A673 (cell line): ENCODE measurements at regions not wholly inside any gene's neighbourhood (a gene's known extent, or its start where the extent isn't known, plus 50 kb on each side); places are given as distances from the start of the nearest gene placed in this dataset.
"Not testable (repeated sequence)": the region's sequence is repeated elsewhere in the genome, so short reads cannot be mapped to it uniquely, and the experiment has no call there.

Experiments used
- BruUV-seq: library from RNA; stranded (reverse); fragments of 400-500 nt; replicated peaks from 2 replicates; lab custom pipeline; 2021; lab: Mats Ljungman, UMichigan
- CTCF ChIA-PET: fragments of 300-600 bp; sonication (Branson Sonifier 250); formaldehyde crosslinking; loops from one replicate; lab custom pipeline; 2022; ENCODE audit warnings: antibody characterized with exemption; lab: Charles Lee
- POLR2A ChIA-PET: fragments of 300-600 bp; sonication (Branson Sonifier 250); formaldehyde crosslinking; loops from one replicate; lab custom pipeline; 2022; ENCODE audit warnings: antibody characterized with exemption; ENCODE audit not compliant: low non-redundant PET; lab: Charles Lee
- DNase-seq: peaks from one replicate; pipeline ENCODE4 v3.0.0-alpha.2; 2015; ENCODE audit warnings: low spot score
- H3K27ac ChIP-seq: fragments of 200-600 bp; sonication (generic); 2 replicates; pipeline ENCODE4 v1.5.1; 2016; ENCODE audit warnings: mixed run types, low read depth, mild to moderate bottlenecking, mixed read lengths, antibody characterized with exemption, low read length; ENCODE audit not compliant: poor library complexity, severe bottlenecking
- H3K27me3 ChIP-seq: fragments of 200-600 bp; sonication (generic); replicated peaks from 2 replicates; pipeline ENCODE4 v1.6.1; 2017; ENCODE audit warnings: mixed run types, low read depth, mild to moderate bottlenecking, mixed read lengths, antibody characterized with exemption, low read length; ENCODE audit not compliant: insufficient read depth, poor library complexity
- H3K36me3 ChIP-seq: fragments of 200-600 bp; sonication (generic); 2 replicates; pipeline ENCODE4 v1.6.1; 2016; ENCODE audit warnings: mixed run types, mild to moderate bottlenecking, mixed read lengths, antibody characterized with exemption, low read length; ENCODE audit not compliant: insufficient read depth, poor library complexity, severe bottlenecking
- H3K4me1 ChIP-seq: fragments of 200-600 bp; sonication (generic); 2 replicates; pipeline ENCODE4 v1.6.1; 2017; ENCODE audit warnings: mixed run types, mild to moderate bottlenecking, mixed read lengths, antibody characterized with exemption, low read length; ENCODE audit not compliant: insufficient read depth, poor library complexity, severe bottlenecking
- H3K4me3 ChIP-seq: fragments of 200-600 bp; sonication (generic); 2 replicates; pipeline ENCODE4 v1.5.1; 2016; ENCODE audit warnings: low read depth, mixed run types, mild to moderate bottlenecking, mixed read lengths, low read length; ENCODE audit not compliant: poor library complexity, severe bottlenecking
- H3K9me3 ChIP-seq: fragments of 200-600 bp; sonication (generic); 2 replicates; pipeline ENCODE4 v1.6.1; 2016; ENCODE audit warnings: mixed run types, low read depth, mild to moderate bottlenecking, mixed read lengths, antibody characterized with exemption, low read length; ENCODE audit not compliant: poor library complexity, severe bottlenecking
- EZH2 ChIP-seq: fragments of 200-600 bp; sonication (generic); IDR thresholded peaks from 2 replicates; pipeline ENCODE4 v1.6.1; 2017; ENCODE audit warnings: borderline replicate concordance, low read depth, mild to moderate bottlenecking, mixed read lengths, antibody characterized with exemption, low read length; ENCODE audit not compliant: poor library complexity, severe bottlenecking
- intact Hi-C: fragments of 100-400 bp; cut with micrococcal nuclease; formaldehyde crosslinking; loops from one replicate; pipeline ENCODE4 v1.10.0; 2022; ENCODE audit not compliant: unreplicated experiment
- TF ChIP-seq, protein P1 (sequence below): fragments of 300-800, 200-600 bp; sonication (generic); conservative IDR thresholded peaks from 2 replicates; pipeline ENCODE4 v1.5.1; 2017; ENCODE audit warnings: low read depth, mild to moderate bottlenecking, antibody characterized with exemption, low read length, moderate library complexity, mixed read lengths

- Histone ChIP-seq H3K4me1 (no peaks in the 10 kb centered on the region), H3K36me3 (no peaks in the 10 kb centered on the region), H3K27ac (no peak overlapping the region), H3K4me3 (no peak overlapping the region), H3K27me3 (no peaks in the 10 kb centered on the region), H3K9me3 (peaks cover 15% of the 10 kb centered on the region)
- no peak for DNase-seq
- ChIA-PET POLR2A (no interaction called here), CTCF (no interaction called here)
- TF ChIP-seq, protein P1, sequence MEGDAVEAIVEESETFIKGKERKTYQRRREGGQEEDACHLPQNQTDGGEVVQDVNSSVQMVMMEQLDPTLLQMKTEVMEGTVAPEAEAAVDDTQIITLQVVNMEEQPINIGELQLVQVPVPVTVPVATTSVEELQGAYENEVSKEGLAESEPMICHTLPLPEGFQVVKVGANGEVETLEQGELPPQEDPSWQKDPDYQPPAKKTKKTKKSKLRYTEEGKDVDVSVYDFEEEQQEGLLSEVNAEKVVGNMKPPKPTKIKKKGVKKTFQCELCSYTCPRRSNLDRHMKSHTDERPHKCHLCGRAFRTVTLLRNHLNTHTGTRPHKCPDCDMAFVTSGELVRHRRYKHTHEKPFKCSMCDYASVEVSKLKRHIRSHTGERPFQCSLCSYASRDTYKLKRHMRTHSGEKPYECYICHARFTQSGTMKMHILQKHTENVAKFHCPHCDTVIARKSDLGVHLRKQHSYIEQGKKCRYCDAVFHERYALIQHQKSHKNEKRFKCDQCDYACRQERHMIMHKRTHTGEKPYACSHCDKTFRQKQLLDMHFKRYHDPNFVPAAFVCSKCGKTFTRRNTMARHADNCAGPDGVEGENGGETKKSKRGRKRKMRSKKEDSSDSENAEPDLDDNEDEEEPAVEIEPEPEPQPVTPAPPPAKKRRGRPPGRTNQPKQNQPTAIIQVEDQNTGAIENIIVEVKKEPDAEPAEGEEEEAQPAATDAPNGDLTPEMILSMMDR, result no peak
- no peak for TF ChIP-seq EZH2
- no TSS peak for BruUV-seq
- intact Hi-C loops, result no loop called here
Observed at GRCh38 chr11:101224221-101224620, 94.6 kb upstream of the PGR start.

GRCh38 chr11:101218091-101218490 is 88.5 kb upstream of the PGR start:
- H3K9me3 ChIP-seq, POLR2A ChIA-PET, H3K36me3 ChIP-seq, DNase-seq, H3K4me3 ChIP-seq, H3K4me1 ChIP-seq, H3K27me3 ChIP-seq, intact Hi-C loops, CTCF ChIA-PET, H3K27ac ChIP-seq, BruUV-seq: not testable (repeated sequence)

DNA sequence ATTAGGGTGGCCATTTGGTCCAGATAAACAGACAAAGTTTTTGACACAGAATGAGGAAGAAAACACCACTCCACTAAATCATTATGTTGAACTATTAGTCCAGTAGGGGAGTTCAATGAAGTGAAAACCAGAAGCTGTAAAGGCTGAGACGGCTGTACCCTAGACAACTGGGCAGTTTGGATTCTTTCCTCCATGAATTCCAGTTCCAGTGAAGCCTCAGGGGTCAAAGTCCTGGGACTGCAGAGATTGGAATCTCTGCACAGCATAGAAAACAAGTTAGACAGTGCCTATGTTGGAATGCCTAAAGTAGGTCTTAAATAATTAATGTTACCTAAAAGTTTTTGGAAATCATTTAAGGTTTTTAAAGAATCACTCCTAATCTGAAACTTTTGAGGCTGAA is 86.5 kb upstream of the PGR start:
- intact Hi-C loops, BruUV-seq, CTCF ChIA-PET, H3K36me3 ChIP-seq, H3K27me3 ChIP-seq, POLR2A ChIA-PET, H3K27ac ChIP-seq, DNase-seq, H3K4me1 ChIP-seq, H3K4me3 ChIP-seq: not testable (repeated sequence)
- H3K9me3 ChIP-seq, result peaks cover 13% of the 10 kb centered on the region

DNA sequence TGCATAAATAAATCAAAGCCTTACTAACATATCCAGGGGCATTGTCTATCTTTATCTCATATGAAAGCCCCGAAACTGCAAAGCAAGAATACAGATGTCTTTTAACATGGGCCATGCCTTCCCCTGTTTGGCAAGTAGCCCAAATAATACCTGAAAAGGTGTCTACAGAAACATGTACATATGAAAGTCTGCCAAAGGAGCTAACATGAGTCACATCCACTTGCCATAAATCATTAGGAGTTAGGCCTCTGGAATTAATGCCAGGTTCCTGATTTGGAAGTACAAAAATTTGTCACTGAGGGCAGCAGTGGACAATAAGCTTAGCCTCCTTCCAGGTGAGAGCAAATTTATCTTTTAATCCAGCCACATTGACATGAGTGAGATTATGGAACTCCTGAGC is 85.5 kb upstream of the PGR start:
- ChIA-PET CTCF (no interaction called here), POLR2A (no interaction called here)
- peaks cover 6% of the 10 kb centered on the region for H3K9me3 ChIP-seq
- intact Hi-C loops, result no loop called here
- TF ChIP-seq EZH2, result no peak
- TF ChIP-seq, protein P1, result no peak
- H3K27me3 ChIP-seq, result no peaks in the 10 kb centered on the region
- no peak overlapping the region for H3K4me3 ChIP-seq
- H3K27ac ChIP-seq, result no peak overlapping the region
- no peaks in the 10 kb centered on the region for H3K36me3 ChIP-seq
- DNase-seq, result no peak
- no TSS peak for BruUV-seq
- H3K4me1 ChIP-seq, result no peaks in the 10 kb centered on the region
